BLaER1 treated with 17β-estradiol and CSF1 and Interleukin-3, amounts not matched to agents 10 nM and 100 nM (cell line): ENCODE measurements at regions not wholly inside any gene's neighbourhood (a gene's known extent, or its start where the extent isn't known, plus 50 kb on each side); places are given as distances from the start of the nearest gene placed in this dataset.

Experiments used
- H3K27ac ChIP-seq, 11 experiments: shearing (Covaris generic); formaldehyde crosslinking; 2 replicates each; pipeline ENCODE4 v1.8.1; 2022
- H3K27me3 ChIP-seq, 11 experiments: shearing (Covaris generic); formaldehyde crosslinking; 2 replicates each; pipeline ENCODE4 v1.8.1; 2022
- H3K36me3 ChIP-seq, 11 experiments: shearing (Covaris generic); formaldehyde crosslinking; 2 replicates each; pipeline ENCODE4 v1.8.1; 2022
- H3K4me1 ChIP-seq, 10 experiments: shearing (Covaris generic); formaldehyde crosslinking; 2 replicates each; pipeline ENCODE4 v1.8.1; 2022
- H3K4me2 ChIP-seq, 11 experiments: shearing (Covaris generic); formaldehyde crosslinking; 2 replicates each; pipeline ENCODE4 v1.8.1; 2022
- H3K4me3 ChIP-seq, 10 experiments: shearing (Covaris generic); formaldehyde crosslinking; 2 replicates each; pipeline ENCODE4 v1.8.1; 2022
- H3K9ac ChIP-seq, 11 experiments: shearing (Covaris generic); formaldehyde crosslinking; 2 replicates each; pipeline ENCODE4 v1.8.1; 2022
- H3K9me3 ChIP-seq, 11 experiments: shearing (Covaris generic); formaldehyde crosslinking; replicated peaks in 1 of 11; 2 replicates each; pipeline ENCODE4 v1.8.1; 2022
- H4K20me1 ChIP-seq, 11 experiments: shearing (Covaris generic); formaldehyde crosslinking; 2 replicates each; pipeline ENCODE4 v1.8.1; 2022
- Cebpa-rat ChIP-seq, 11 experiments: shearing (Covaris generic); IDR thresholded peaks; 2 replicates each; pipeline ENCODE4 v1.8.1; 2022

GRCh38 chr6:2497922-2498623 is 252.6 kb downstream of the MYLK4 start:
- H3K27me3 ChIP-seq, result no peaks in the 10 kb centered on the region
- no peak for TF ChIP-seq Cebpa-rat (IDR thresholded peaks at IDR 0.05)
- no peak overlapping the region for H3K27ac ChIP-seq
- H3K4me2 ChIP-seq, result no peak overlapping the region
- H3K9ac ChIP-seq, result no peak overlapping the region
- H3K4me1 ChIP-seq, result peaks cover 8 to 17% (median 14%) of the 10 kb centered on the region in 10 experiments
- H3K36me3 ChIP-seq, result no peaks in the 10 kb centered on the region
- H3K4me3 ChIP-seq, result no peak overlapping the region
- no peaks in the 10 kb centered on the region for H4K20me1 ChIP-seq
- H3K9me3 ChIP-seq, result peaks cover 0 to 14% (median 5%) of the 10 kb centered on the region in 11 experiments; a peak in 6 of 22 replicates

GRCh38 chr6:2496291-2496690 is 250.9 kb upstream of the GMDS start:
- Histone ChIP-seq H3K4me2 (no peak overlapping the region), H3K9ac (no peak overlapping the region), H3K36me3 (no peaks in the 10 kb centered on the region), H4K20me1 (no peaks in the 10 kb centered on the region), H3K27ac (no peak overlapping the region), H3K4me3 (no peak overlapping the region), H3K9me3 (peaks cover 0 to 14% (median 5%) of the 10 kb centered on the region in 11 experiments; a peak in 6 of 22 replicates), H3K4me1 (no peaks in the 10 kb centered on the region), H3K27me3 (no peaks in the 10 kb centered on the region)
- no peak for TF ChIP-seq Cebpa-rat (IDR thresholded peaks at IDR 0.05)

- Histone ChIP-seq H3K27me3 (no peaks in the 10 kb centered on the region), H3K36me3 (no peaks in the 10 kb centered on the region), H3K4me2 (no peak overlapping the region), H3K9me3 (peaks cover 0 to 4% (median 0%) of the 10 kb centered on the region in 11 experiments; a peak in 2 of 22 replicates), H3K27ac (no peak overlapping the region), H3K4me1 (no peaks in the 10 kb centered on the region), H3K4me3 (no peak overlapping the region), H3K9ac (no peak overlapping the region), H4K20me1 (no peaks in the 10 kb centered on the region)
- TF ChIP-seq Cebpa-rat (IDR thresholded peaks at IDR 0.05), result no peak
Observed at GRCh38 chr6:2492686-2493523, 247.5 kb upstream of the GMDS start.

GRCh38 chr6:2491137-2491536 is 245.7 kb upstream of the GMDS start:
- H3K4me2 ChIP-seq, result no peak overlapping the region
- no peaks in the 10 kb centered on the region for H3K27me3 ChIP-seq
- no peak overlapping the region for H3K4me3 ChIP-seq
- no peak overlapping the region for H3K27ac ChIP-seq
- no peaks in the 10 kb centered on the region for H4K20me1 ChIP-seq
- no peak overlapping the region for H3K9ac ChIP-seq
- no peaks in the 10 kb centered on the region for H3K4me1 ChIP-seq
- H3K9me3 ChIP-seq, result peaks cover 0 to 1% (median 0%) of the 10 kb centered on the region in 11 experiments; a peak in 1 of 22 replicates
- H3K36me3 ChIP-seq, result no peaks in the 10 kb centered on the region
- no peak for TF ChIP-seq Cebpa-rat (IDR thresholded peaks at IDR 0.05)

DNA sequence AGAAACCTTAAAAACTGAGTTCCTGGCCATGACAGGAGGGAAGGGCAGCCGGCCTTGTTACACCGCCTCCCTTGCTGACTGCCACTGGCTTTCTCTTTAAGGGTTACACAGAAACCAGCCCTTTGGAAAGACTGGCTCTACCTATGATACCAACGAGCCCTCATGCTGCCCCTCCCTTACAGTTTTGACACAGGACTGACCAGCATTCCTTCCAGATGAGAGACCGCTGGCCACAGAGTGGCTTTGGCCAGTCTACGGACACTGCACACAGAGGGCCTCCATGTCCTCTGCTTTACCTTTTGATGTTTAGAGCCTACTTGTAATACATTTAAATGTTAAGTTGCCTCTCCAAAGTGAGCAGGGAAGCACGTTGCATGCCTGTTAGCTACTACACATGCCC is 243.2 kb upstream of the GMDS start:
- Histone ChIP-seq H3K27me3 (no peaks in the 10 kb centered on the region), H3K27ac (no peak overlapping the region), H3K9ac (no peak overlapping the region), H3K4me3 (no peak overlapping the region), H3K36me3 (no peaks in the 10 kb centered on the region), H3K4me2 (no peak overlapping the region), H3K9me3 (peaks cover 5 to 16% (median 12%) of the 10 kb centered on the region in 11 experiments; a peak in 19 of 22 replicates), H3K4me1 (no peaks in the 10 kb centered on the region), H4K20me1 (no peaks in the 10 kb centered on the region)
- no peak for TF ChIP-seq Cebpa-rat (IDR thresholded peaks at IDR 0.05)

GRCh38 chr6:2485116-2485515 is 239.7 kb upstream of the GMDS start:
- Histone ChIP-seq H3K27me3 (no peaks in the 10 kb centered on the region), H3K4me1 (peaks cover 0 to 9% (median 5%) of the 10 kb centered on the region in 10 experiments; a peak in 14 of 20 replicates), H3K4me3 (no peak overlapping the region), H3K9ac (no peak overlapping the region), H4K20me1 (no peaks in the 10 kb centered on the region), H3K4me2 (no peak overlapping the region), H3K9me3 (peaks cover 22 to 37% (median 32%) of the 10 kb centered on the region in 11 experiments), H3K27ac (no peak overlapping the region), H3K36me3 (no peaks in the 10 kb centered on the region)
- TF ChIP-seq Cebpa-rat (IDR thresholded peaks at IDR 0.05), result no peak

GRCh38 chr6:2482773-2483172 is 237.4 kb upstream of the GMDS start:
- H3K27me3 ChIP-seq, result no peaks in the 10 kb centered on the region
- H3K4me3 ChIP-seq, result no peak overlapping the region
- peaks cover 0 to 15% (median 8%) of the 10 kb centered on the region in 10 experiments; a peak in 14 of 20 replicates for H3K4me1 ChIP-seq
- H3K9ac ChIP-seq, result no peak overlapping the region
- peaks cover 22 to 37% (median 32%) of the 10 kb centered on the region in 11 experiments for H3K9me3 ChIP-seq
- no peak overlapping the region for H3K27ac ChIP-seq
- no peak overlapping the region for H3K4me2 ChIP-seq
- H3K36me3 ChIP-seq, result no peaks in the 10 kb centered on the region
- no peak for TF ChIP-seq Cebpa-rat (IDR thresholded peaks at IDR 0.05)
- H4K20me1 ChIP-seq, result no peaks in the 10 kb centered on the region

DNA sequence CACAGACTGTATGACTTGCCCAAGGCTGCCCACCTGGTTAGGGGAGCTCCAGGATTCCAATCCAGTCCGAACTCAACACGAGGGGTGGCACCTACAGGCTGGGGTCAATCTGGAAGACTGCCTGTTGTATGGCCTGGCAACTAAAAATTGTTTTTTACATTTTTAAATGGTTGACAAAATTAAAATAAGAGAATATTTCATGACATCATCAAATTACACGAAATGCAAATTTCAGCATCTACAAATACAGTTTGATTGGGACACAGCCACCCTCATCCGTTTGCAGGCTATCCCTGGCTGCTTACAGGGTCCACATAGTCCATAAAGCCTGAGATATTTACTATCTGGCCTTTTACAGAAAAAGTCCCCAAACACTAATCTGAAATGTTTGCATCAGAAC is 235.9 kb upstream of the GMDS start:
- H3K9ac ChIP-seq, result no peak overlapping the region
- no peak overlapping the region for H3K4me2 ChIP-seq
- H3K36me3 ChIP-seq, result no peaks in the 10 kb centered on the region
- peaks cover 22 to 37% (median 32%) of the 10 kb centered on the region in 11 experiments for H3K9me3 ChIP-seq
- no peaks in the 10 kb centered on the region for H3K27me3 ChIP-seq
- no peak overlapping the region for H3K4me3 ChIP-seq
- peaks cover 0 to 15% (median 8%) of the 10 kb centered on the region in 10 experiments; a peak in 14 of 20 replicates for H3K4me1 ChIP-seq
- TF ChIP-seq Cebpa-rat (IDR thresholded peaks at IDR 0.05), result no peak
- H3K27ac ChIP-seq, result no peak overlapping the region
- H4K20me1 ChIP-seq, result no peaks in the 10 kb centered on the region

- Histone ChIP-seq H3K36me3 (no peaks in the 10 kb centered on the region), H3K4me2 (peak overlapping the region in 7 of 11 experiments; percentile 20 to 66 (median 56); a peak in 12 of 22 replicates), H3K9ac (no peak overlapping the region), H3K4me3 (no peak overlapping the region), H3K27ac (no peak overlapping the region), H3K4me1 (peaks cover 0 to 15% (median 8%) of the 10 kb centered on the region in 10 experiments; a peak in 14 of 20 replicates), H4K20me1 (no peaks in the 10 kb centered on the region), H3K27me3 (no peaks in the 10 kb centered on the region), H3K9me3 (peaks cover 22 to 37% (median 32%) of the 10 kb centered on the region in 11 experiments)
- no peak for TF ChIP-seq Cebpa-rat (IDR thresholded peaks at IDR 0.05)
Observed at GRCh38 chr6:2480267-2480966, 235.0 kb upstream of the GMDS start.
